ENCODE measurements at regions not wholly inside any gene's neighbourhood (a gene's known extent, or its start where the extent isn't known, plus 50 kb on each side); places are given as distances from the start of the nearest gene placed in this dataset.

DNA sequence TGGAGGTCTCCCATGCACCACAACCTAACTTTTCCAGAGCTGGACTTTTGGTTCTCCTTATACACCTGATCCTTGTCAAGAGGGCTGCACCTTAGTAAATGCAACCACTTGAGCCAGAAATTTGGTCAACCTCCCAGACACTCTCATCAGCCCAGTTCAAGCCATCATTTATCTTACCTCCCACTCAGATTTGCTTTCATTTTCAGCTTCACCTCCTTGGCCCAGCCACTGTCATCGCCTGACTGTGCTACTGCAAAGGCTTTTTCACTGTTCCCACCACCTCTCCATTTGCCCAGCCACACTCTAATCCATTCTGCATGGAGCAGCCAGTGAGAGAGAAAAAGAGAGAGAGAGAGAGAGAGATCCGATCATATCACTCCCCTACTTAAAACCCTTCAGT lies 112.4 kb upstream of the DDX18 start:
- no peak for DNase-seq (ENCODE audit: low read depth in 2 of 2)
- Histone ChIP-seq H3K9ac (ENCODE audit: insufficient read depth, low read length) (no peak overlapping the region), H3K27ac (ENCODE audit: insufficient read depth, low read length) (no peak overlapping the region)

DNA sequence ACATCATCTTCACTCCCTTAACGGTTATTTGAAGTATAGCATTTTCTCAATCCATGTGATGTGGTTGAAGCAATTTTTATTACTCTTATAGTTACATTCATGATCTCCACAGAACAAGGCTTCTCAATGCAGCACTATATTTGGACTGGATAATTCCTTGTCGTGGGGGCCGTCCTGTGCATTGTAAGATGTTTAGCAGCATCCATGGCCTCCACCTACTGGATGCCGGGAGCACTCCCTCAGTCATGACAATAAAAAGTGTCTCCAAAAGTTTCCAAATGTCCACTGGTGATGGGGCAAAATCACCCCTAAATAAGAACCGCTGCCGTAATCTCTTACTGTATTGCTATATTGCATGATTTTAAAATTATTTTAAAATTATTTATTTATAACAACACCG lies 110.6 kb upstream of the DDX18 start:
- H3K9me3 ChIP-seq (ENCODE audit: control insufficient read depth, insufficient read depth, low read depth, low read length), result no peaks in the 10 kb centered on the region
- H3K36me3 ChIP-seq (ENCODE audit: control insufficient read depth, insufficient read depth, low read length), result no peaks in the 10 kb centered on the region
- H3K9ac ChIP-seq (ENCODE audit: insufficient read depth, low read length), result no peak overlapping the region
- H3K79me2 ChIP-seq (ENCODE audit: control insufficient read depth, insufficient read depth, low read length), result no peaks in the 10 kb centered on the region
- TF ChIP-seq, protein P1, sequence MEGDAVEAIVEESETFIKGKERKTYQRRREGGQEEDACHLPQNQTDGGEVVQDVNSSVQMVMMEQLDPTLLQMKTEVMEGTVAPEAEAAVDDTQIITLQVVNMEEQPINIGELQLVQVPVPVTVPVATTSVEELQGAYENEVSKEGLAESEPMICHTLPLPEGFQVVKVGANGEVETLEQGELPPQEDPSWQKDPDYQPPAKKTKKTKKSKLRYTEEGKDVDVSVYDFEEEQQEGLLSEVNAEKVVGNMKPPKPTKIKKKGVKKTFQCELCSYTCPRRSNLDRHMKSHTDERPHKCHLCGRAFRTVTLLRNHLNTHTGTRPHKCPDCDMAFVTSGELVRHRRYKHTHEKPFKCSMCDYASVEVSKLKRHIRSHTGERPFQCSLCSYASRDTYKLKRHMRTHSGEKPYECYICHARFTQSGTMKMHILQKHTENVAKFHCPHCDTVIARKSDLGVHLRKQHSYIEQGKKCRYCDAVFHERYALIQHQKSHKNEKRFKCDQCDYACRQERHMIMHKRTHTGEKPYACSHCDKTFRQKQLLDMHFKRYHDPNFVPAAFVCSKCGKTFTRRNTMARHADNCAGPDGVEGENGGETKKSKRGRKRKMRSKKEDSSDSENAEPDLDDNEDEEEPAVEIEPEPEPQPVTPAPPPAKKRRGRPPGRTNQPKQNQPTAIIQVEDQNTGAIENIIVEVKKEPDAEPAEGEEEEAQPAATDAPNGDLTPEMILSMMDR (conservative IDR thresholded peaks at IDR 0.05 in 1 of 2, IDR thresholded peaks at IDR 0.05 in 1 of 2; ENCODE audit: low read depth in 1 of 2, low read length in 2 of 2), result no peak
- no peak for TF ChIP-seq EZH2 (IDR thresholded peaks at IDR 0.05; ENCODE audit: low read length, missing control alignments)
- no peak overlapping the region for H3K4me3 ChIP-seq (replicated peaks in 1 of 4; ENCODE audit: control extremely low read depth in 1 of 4, insufficient read depth in 1 of 4, low read depth in 3 of 4, low read length in 4 of 4)
- DNase-seq (ENCODE audit: low read depth in 2 of 2), result no peak
- H3K4me1 ChIP-seq (ENCODE audit: control insufficient read depth, extremely low read depth, insufficient read depth, low read length), result no peaks in the 10 kb centered on the region
- H3K27me3 ChIP-seq (ENCODE audit: control insufficient read depth, insufficient read depth, low read length), result no peaks in the 10 kb centered on the region
- H2AFZ ChIP-seq (ENCODE audit: low read length), result no peak overlapping the region
- H4K20me1 ChIP-seq (ENCODE audit: control insufficient read depth, extremely low read depth, insufficient read depth, low read length), result no peaks in the 10 kb centered on the region
- H3K27ac ChIP-seq (ENCODE audit: insufficient read depth, low read length), result no peak overlapping the region
- no peak overlapping the region for H3K4me2 ChIP-seq (ENCODE audit: extremely low read depth, insufficient read depth, low read length)

More for the DNA sequence above, 112.4 kb upstream of the DDX18 start:
- no peaks in the 10 kb centered on the region for H3K9me3 ChIP-seq (ENCODE audit: control insufficient read depth, insufficient read depth, low read depth, low read length)
- no peaks in the 10 kb centered on the region for H3K36me3 ChIP-seq (ENCODE audit: control insufficient read depth, insufficient read depth, low read length)
- H3K79me2 ChIP-seq (ENCODE audit: control insufficient read depth, insufficient read depth, low read length), result no peaks in the 10 kb centered on the region
- H3K4me3 ChIP-seq (replicated peaks in 1 of 4; ENCODE audit: control extremely low read depth in 1 of 4, insufficient read depth in 1 of 4, low read depth in 3 of 4, low read length in 4 of 4), result no peak overlapping the region
- no peaks in the 10 kb centered on the region for H3K27me3 ChIP-seq (ENCODE audit: control insufficient read depth, insufficient read depth, low read length)
- H3K4me1 ChIP-seq (ENCODE audit: control insufficient read depth, extremely low read depth, insufficient read depth, low read length), result no peaks in the 10 kb centered on the region
- H3K4me2 ChIP-seq (ENCODE audit: extremely low read depth, insufficient read depth, low read length), result no peak overlapping the region
- no peaks in the 10 kb centered on the region for H4K20me1 ChIP-seq (ENCODE audit: control insufficient read depth, extremely low read depth, insufficient read depth, low read length)
- TF ChIP-seq, protein P1 (conservative IDR thresholded peaks at IDR 0.05 in 1 of 2, IDR thresholded peaks at IDR 0.05 in 1 of 2; ENCODE audit: low read depth in 1 of 2, low read length in 2 of 2), result no peak
- TF ChIP-seq EZH2 (IDR thresholded peaks at IDR 0.05; ENCODE audit: low read length, missing control alignments), result no peak
- H2AFZ ChIP-seq (ENCODE audit: low read length), result no peak overlapping the region

DNA sequence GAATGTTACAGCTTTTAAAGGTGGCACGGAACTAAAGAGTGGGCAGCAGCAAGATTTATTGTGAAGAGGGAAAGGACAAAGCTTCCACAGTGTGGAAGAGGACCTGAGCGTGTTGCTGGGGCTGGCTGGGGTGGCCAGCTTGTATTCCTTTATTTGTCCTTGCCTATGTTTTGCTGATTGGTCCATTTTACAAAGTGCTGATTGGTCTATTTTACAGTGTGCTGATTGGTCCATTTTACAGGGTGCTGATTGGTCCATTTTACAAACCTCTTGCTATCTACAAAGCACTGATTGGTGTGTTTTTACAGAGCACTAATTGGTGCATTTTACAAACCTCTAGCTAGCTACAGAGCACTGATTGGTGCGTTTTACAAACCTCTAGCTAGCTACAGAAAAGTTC lies 109.7 kb upstream of the DDX18 start:
- no peaks in the 10 kb centered on the region for H3K9me3 ChIP-seq (ENCODE audit: control insufficient read depth, insufficient read depth, low read depth, low read length)
- H3K4me3 ChIP-seq (replicated peaks in 1 of 4; ENCODE audit: control extremely low read depth in 1 of 4, insufficient read depth in 1 of 4, low read depth in 3 of 4, low read length in 4 of 4), result no peak overlapping the region
- no peak overlapping the region for H3K4me2 ChIP-seq (ENCODE audit: extremely low read depth, insufficient read depth, low read length)
- H4K20me1 ChIP-seq (ENCODE audit: control insufficient read depth, extremely low read depth, insufficient read depth, low read length), result no peaks in the 10 kb centered on the region
- H3K27me3 ChIP-seq (ENCODE audit: control insufficient read depth, insufficient read depth, low read length), result no peaks in the 10 kb centered on the region
- H3K9ac ChIP-seq (ENCODE audit: insufficient read depth, low read length), result no peak overlapping the region
- no peak for TF ChIP-seq EZH2 (IDR thresholded peaks at IDR 0.05; ENCODE audit: low read length, missing control alignments)
- TF ChIP-seq, protein P1 (conservative IDR thresholded peaks at IDR 0.05 in 1 of 2, IDR thresholded peaks at IDR 0.05 in 1 of 2; ENCODE audit: low read depth in 1 of 2, low read length in 2 of 2), result no peak
- no peak overlapping the region for H2AFZ ChIP-seq (ENCODE audit: low read length)
- no peaks in the 10 kb centered on the region for H3K36me3 ChIP-seq (ENCODE audit: control insufficient read depth, insufficient read depth, low read length)
- DNase-seq (ENCODE audit: low read depth in 2 of 2), result no peak
- no peak overlapping the region for H3K27ac ChIP-seq (ENCODE audit: insufficient read depth, low read length)
- no peaks in the 10 kb centered on the region for H3K4me1 ChIP-seq (ENCODE audit: control insufficient read depth, extremely low read depth, insufficient read depth, low read length)
- no peaks in the 10 kb centered on the region for H3K79me2 ChIP-seq (ENCODE audit: control insufficient read depth, insufficient read depth, low read length)

Measured in fibroblast of lung (primary cell).